ENCODE measurements at regions not wholly inside any gene's neighbourhood (a gene's known extent, or its start where the extent isn't known, plus 50 kb on each side); places are given as distances from the start of the nearest gene placed in this dataset.

GRCh38 chr4:153962311-153963039 is 173.6 kb upstream of the SFRP2 start:
- TF ChIP-seq CTCF (IDR thresholded peaks at IDR 0.05; ENCODE audit: borderline replicate concordance, extremely low read depth, low read length, poor library complexity, severe bottlenecking) (no peak), EZH2 (IDR thresholded peaks at IDR 0.05; ENCODE audit: borderline replicate concordance, low read depth, low read length, severe bottlenecking) (no peak)

Measured in DND-41 (cell line).